ENCODE measurements at regions not wholly inside any gene's neighbourhood (a gene's known extent, or its start where the extent isn't known, plus 50 kb on each side); places are given as distances from the start of the nearest gene placed in this dataset.

DNA sequence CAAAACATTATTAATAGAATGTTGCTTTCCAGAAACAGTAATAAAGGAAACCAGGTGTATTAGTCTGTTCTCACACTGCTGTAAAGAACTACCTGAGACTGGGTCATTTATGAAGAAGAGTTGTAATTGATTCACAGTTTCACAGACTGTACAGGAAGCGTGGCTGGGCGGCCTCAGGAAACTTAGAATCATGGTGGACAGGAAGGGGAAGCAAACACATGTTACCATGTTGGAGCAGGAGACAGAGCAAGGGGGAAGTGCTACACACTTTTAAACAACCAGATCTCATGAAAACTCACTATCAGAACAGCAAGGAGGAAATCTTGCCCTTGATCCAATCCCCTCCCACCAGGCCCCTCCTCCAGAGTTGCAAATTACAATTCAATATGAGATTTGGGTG is 815.8 kb downstream of the TRIML1 start:
- Mint-ChIP-seq H3K27me3 (ENCODE audit: unreplicated experiment) (peaks cover 5% of the 10 kb centered on the region), H3K4me1 (ENCODE audit: low read depth, unreplicated experiment) (no peaks in the 10 kb centered on the region), H3K4me3 (ENCODE audit: low read depth, unreplicated experiment) (no peak overlapping the region), H3K9me3 (ENCODE audit: low read depth, unreplicated experiment) (peaks cover 6% of the 10 kb centered on the region), H3K36me3 (ENCODE audit: insufficient read depth, unreplicated experiment) (no peaks in the 10 kb centered on the region), H3K27ac (ENCODE audit: unreplicated experiment) (no peak overlapping the region)
- intact Hi-C loops (cut with micrococcal nuclease; ENCODE audit: unreplicated experiment): no loop called here
- TF ChIP-seq, protein P1, sequence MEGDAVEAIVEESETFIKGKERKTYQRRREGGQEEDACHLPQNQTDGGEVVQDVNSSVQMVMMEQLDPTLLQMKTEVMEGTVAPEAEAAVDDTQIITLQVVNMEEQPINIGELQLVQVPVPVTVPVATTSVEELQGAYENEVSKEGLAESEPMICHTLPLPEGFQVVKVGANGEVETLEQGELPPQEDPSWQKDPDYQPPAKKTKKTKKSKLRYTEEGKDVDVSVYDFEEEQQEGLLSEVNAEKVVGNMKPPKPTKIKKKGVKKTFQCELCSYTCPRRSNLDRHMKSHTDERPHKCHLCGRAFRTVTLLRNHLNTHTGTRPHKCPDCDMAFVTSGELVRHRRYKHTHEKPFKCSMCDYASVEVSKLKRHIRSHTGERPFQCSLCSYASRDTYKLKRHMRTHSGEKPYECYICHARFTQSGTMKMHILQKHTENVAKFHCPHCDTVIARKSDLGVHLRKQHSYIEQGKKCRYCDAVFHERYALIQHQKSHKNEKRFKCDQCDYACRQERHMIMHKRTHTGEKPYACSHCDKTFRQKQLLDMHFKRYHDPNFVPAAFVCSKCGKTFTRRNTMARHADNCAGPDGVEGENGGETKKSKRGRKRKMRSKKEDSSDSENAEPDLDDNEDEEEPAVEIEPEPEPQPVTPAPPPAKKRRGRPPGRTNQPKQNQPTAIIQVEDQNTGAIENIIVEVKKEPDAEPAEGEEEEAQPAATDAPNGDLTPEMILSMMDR (IDR thresholded peaks at IDR 0.05; ENCODE audit: unreplicated experiment): no peak
- no peak for DNase-seq
- CTCF ChIA-PET: no interaction called here
- BruUV-seq (replicated peaks): no TSS peak

DNA sequence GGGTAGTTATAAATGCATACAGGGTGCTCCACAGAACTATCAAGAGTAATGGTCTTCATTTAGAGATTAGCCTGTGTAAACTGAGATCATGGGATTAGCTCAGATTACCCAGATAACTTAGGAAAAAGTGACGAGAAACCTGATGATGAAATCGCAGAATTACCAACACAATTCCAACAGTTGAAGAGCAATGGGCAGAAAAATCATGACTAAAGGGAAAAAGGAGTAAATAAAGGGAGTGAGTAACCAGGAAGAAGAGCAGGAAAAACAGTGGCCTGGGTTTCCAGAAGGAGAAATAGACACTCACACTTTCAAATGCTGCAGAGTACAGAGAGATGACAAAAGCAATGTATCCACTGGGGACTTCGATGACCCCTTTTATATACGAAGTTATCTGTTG is 817.3 kb downstream of the TRIML1 start:
- Mint-ChIP-seq H3K27ac (ENCODE audit: unreplicated experiment) (no peak overlapping the region), H3K4me1 (ENCODE audit: low read depth, unreplicated experiment) (no peaks in the 10 kb centered on the region), H3K27me3 (ENCODE audit: unreplicated experiment) (peaks cover 13% of the 10 kb centered on the region), H3K4me3 (ENCODE audit: low read depth, unreplicated experiment) (no peak overlapping the region), H3K9me3 (ENCODE audit: low read depth, unreplicated experiment) (peaks cover 8% of the 10 kb centered on the region), H3K36me3 (ENCODE audit: insufficient read depth, unreplicated experiment) (no peaks in the 10 kb centered on the region)
- TF ChIP-seq, protein P1 (IDR thresholded peaks at IDR 0.05; ENCODE audit: unreplicated experiment): no peak
- CTCF ChIA-PET: no interaction called here
- intact Hi-C loops (cut with micrococcal nuclease; ENCODE audit: unreplicated experiment): no loop called here
- no TSS peak for BruUV-seq (replicated peaks)
- no peak for DNase-seq

DNA sequence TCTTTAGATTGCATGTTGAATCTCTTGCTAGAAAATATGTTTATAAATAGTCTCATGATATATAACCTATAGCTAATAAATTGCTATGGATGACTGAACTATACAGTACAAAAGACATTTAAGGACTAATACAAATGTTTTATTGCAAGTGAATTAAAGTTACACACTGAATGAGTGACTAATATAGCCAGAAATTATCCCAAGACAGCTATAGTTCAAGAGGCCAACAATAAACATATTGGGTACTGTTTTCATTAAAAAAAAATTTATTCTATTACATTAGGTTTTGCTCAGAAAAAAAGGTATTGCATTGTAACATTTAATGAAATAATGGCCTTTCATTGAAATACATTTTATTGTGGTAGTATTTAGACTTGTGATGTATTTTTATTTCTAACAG is 819.1 kb downstream of the TRIML1 start:
- TF ChIP-seq, protein P1 (IDR thresholded peaks at IDR 0.05; ENCODE audit: unreplicated experiment): no peak
- no TSS peak for BruUV-seq (replicated peaks)
- no peak for DNase-seq
- CTCF ChIA-PET: no interaction called here
- Mint-ChIP-seq H3K4me3 (ENCODE audit: low read depth, unreplicated experiment) (no peak overlapping the region), H3K9me3 (ENCODE audit: low read depth, unreplicated experiment) (peaks cover 8% of the 10 kb centered on the region), H3K4me1 (ENCODE audit: low read depth, unreplicated experiment) (no peaks in the 10 kb centered on the region), H3K27ac (ENCODE audit: unreplicated experiment) (no peak overlapping the region), H3K36me3 (ENCODE audit: insufficient read depth, unreplicated experiment) (no peaks in the 10 kb centered on the region), H3K27me3 (ENCODE audit: unreplicated experiment) (peaks cover 13% of the 10 kb centered on the region)
- intact Hi-C loops (cut with micrococcal nuclease; ENCODE audit: unreplicated experiment): no loop called here

DNA sequence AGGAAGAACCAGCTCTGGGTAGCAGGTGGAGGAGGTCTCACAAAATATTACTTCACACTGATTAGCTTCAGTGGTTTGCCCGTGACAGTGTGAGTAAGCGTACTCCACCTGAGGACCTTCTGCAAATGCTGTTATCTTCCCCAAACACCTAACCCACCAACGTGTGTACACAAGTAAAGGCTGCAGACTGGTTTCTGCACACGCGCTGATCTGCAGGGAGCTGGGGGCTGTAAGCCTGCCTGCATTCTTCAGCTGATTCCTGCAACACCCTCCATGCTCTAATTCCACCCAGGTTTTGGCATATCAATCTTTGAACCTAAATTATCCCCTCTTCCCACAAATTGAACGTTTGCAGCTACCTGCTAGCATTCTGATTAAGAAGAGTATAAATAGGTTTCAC is 820.2 kb downstream of the TRIML1 start:
- no TSS peak for BruUV-seq (replicated peaks)
- CTCF ChIA-PET: no interaction called here
- no peak overlapping the region for H3K27ac Mint-ChIP-seq (ENCODE audit: unreplicated experiment)

More for the DNA sequence above, 820.2 kb downstream of the TRIML1 start:
- H3K36me3 Mint-ChIP-seq (ENCODE audit: insufficient read depth, unreplicated experiment): no peaks in the 10 kb centered on the region
- intact Hi-C loops (cut with micrococcal nuclease; ENCODE audit: unreplicated experiment): no loop called here
- no peak overlapping the region for H3K4me3 Mint-ChIP-seq (ENCODE audit: low read depth, unreplicated experiment)
- no peaks in the 10 kb centered on the region for H3K4me1 Mint-ChIP-seq (ENCODE audit: low read depth, unreplicated experiment)
- TF ChIP-seq, protein P1 (IDR thresholded peaks at IDR 0.05; ENCODE audit: unreplicated experiment): no peak
- peaks cover 13% of the 10 kb centered on the region for H3K27me3 Mint-ChIP-seq (ENCODE audit: unreplicated experiment)
- peaks cover 8% of the 10 kb centered on the region for H3K9me3 Mint-ChIP-seq (ENCODE audit: low read depth, unreplicated experiment)
- no peak for DNase-seq
